Natural killer cell (primary cell): ENCODE measurements at regions not wholly inside any gene's neighbourhood (a gene's known extent, or its start where the extent isn't known, plus 50 kb on each side); places are given as distances from the start of the nearest gene placed in this dataset.

Experiments used
- ATAC-seq, 3 donors: fragments of 150-1000 bp in 2 of 3; fragments of 200-7000 bp in 1 of 3; cut with Tn5 transposase; 1 replicate in 1 of 3; 2 replicates in 2 of 3; pipeline ENCODE4 v1.10.0; 2021; ENCODE audit warnings: mild to moderate bottlenecking in 2 of 3, moderate library complexity in 2 of 3
- DNase-seq, 2 donors: peaks; one replicate each; pipeline versions ENCODE4 v3.0.0 to v3.0.0-alpha.2; 2013 to 2021; ENCODE audit warnings: mixed read lengths in 1 of 2
- H3K27ac ChIP-seq: one replicate; pipeline ENCODE4 v1.5.1; 2013; ENCODE audit warnings: mild to moderate bottlenecking, low read length
- H3K27me3 ChIP-seq: one replicate; pipeline ENCODE4 v1.6.1; 2013; ENCODE audit warnings: low read length; ENCODE audit not compliant: control insufficient read depth, insufficient read depth
- H3K36me3 ChIP-seq: one replicate; pipeline ENCODE4 v1.6.1; 2013; ENCODE audit warnings: low read length; ENCODE audit not compliant: control insufficient read depth, insufficient read depth
- H3K4me1 ChIP-seq: one replicate; pipeline ENCODE4 v1.6.1; 2013; ENCODE audit warnings: low read length; ENCODE audit not compliant: control insufficient read depth, insufficient read depth
- H3K4me3 ChIP-seq: one replicate; pipeline ENCODE4 v1.5.1; 2013; ENCODE audit warnings: low read length
- H3K9me3 ChIP-seq: one replicate; pipeline ENCODE4 v1.6.1; 2013; ENCODE audit warnings: low read length; ENCODE audit not compliant: control insufficient read depth, insufficient read depth
- H3K27ac Mint-ChIP-seq, 2 donors: one replicate each; pipeline ENCODE4 v1.8.0; 2022; ENCODE audit warnings: mild to moderate bottlenecking in 2 of 2, mixed read lengths in 2 of 2, moderate library complexity in 1 of 2
- H3K27me3 Mint-ChIP-seq, 2 donors: one replicate each; pipeline ENCODE4 v1.8.0; 2022; ENCODE audit warnings: low read depth in 2 of 2, mixed read lengths in 2 of 2
- H3K36me3 Mint-ChIP-seq: one replicate; pipeline ENCODE4 v1.8.0; 2022; ENCODE audit warnings: mixed read lengths
- H3K4me1 Mint-ChIP-seq, 2 donors: one replicate each; pipeline ENCODE4 v1.8.0; 2022; ENCODE audit warnings: mixed read lengths in 2 of 2
- H3K4me3 Mint-ChIP-seq: one replicate; pipeline ENCODE4 v1.8.0; 2022; ENCODE audit warnings: mild to moderate bottlenecking, moderate library complexity, mixed read lengths
- H3K9me3 Mint-ChIP-seq, 2 donors: one replicate each; pipeline ENCODE4 v1.8.0; 2022; ENCODE audit warnings: mixed read lengths in 2 of 2
- WGBS: methylation state at CpG from one replicate; pipeline ENCODE4 v1.1.7; 2013; ENCODE audit warnings: missing lambda C conversion rate; ENCODE audit not compliant: insufficient coverage; 5-methylcytosine and 5-hydroxymethylcytosine counted together
- intact Hi-C: fragments of 100-400 bp; cut with micrococcal nuclease; formaldehyde crosslinking; loops from one replicate; pipeline ENCODE4 v1.14.2; 2022
- TF ChIP-seq, protein P1 (sequence below): fragments of 200-600 bp; IDR thresholded peaks from one replicate; pipeline ENCODE4 v1.8.0; 2022; ENCODE audit warnings: antibody characterized with exemption

DNA sequence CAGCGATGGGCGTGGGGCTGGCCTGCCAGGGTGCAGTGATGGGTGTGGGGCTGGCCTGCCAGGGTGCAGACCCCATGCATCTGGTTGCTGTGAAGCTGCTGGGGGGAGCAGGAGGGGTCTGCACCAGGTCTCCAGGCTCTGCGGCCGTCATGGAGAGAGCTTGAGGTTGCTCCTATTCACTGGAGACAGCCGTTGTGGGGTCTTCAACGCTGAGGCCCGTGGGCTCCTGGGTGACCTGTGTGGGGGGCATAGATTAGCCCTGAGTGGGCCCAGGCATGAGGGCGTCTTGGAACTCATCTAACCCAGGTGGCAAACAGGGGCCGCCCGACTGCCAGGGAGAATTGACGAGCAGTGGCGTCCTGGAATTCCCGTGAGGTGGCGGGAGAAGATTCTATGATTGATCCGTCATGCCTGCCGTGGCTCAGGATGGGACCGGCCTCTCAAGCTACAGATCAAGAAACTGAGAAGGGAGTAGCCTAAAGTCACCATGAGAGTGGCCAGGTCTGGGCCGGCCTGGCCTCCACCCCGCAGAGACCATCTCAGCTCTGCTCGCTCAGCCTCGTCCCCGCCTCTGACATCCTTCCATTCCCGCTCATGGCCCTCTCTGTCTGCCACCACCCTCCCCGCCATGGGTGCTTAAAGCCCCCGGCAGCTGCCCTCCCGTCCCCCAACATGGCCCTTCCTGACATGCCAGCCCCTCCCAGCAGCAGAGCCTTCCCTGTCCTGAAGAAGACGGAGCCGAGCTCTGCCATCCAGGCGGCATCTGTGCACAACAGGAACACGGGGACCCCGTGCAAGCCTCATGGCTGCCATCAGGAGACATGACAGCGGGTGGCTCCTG is 50.7 kb upstream of the ACSF3 start:
- no peak overlapping the region for H3K4me3 ChIP-seq
- DNase-seq (no peak), ATAC-seq (no peak)
- Mint-ChIP-seq H3K4me3 (no peak overlapping the region), H3K27me3 (peaks cover 0 to 8% of the 10 kb centered on the region in 2 donors), H3K27ac (no peak overlapping the region), H3K36me3 (no peaks in the 10 kb centered on the region), H3K4me1 (peaks cover 0 to 4% of the 10 kb centered on the region in 2 donors), H3K9me3 (peaks cover 2 to 3% of the 10 kb centered on the region in 2 donors)
- H3K27ac ChIP-seq: no peak overlapping the region
- intact Hi-C loops: no loop called here
- H3K27me3 ChIP-seq: no peaks in the 10 kb centered on the region
- 93% methylated on average over 32 of the region's 32 CpGs for WGBS
- no peaks in the 10 kb centered on the region for H3K4me1 ChIP-seq
- TF ChIP-seq, protein P1, sequence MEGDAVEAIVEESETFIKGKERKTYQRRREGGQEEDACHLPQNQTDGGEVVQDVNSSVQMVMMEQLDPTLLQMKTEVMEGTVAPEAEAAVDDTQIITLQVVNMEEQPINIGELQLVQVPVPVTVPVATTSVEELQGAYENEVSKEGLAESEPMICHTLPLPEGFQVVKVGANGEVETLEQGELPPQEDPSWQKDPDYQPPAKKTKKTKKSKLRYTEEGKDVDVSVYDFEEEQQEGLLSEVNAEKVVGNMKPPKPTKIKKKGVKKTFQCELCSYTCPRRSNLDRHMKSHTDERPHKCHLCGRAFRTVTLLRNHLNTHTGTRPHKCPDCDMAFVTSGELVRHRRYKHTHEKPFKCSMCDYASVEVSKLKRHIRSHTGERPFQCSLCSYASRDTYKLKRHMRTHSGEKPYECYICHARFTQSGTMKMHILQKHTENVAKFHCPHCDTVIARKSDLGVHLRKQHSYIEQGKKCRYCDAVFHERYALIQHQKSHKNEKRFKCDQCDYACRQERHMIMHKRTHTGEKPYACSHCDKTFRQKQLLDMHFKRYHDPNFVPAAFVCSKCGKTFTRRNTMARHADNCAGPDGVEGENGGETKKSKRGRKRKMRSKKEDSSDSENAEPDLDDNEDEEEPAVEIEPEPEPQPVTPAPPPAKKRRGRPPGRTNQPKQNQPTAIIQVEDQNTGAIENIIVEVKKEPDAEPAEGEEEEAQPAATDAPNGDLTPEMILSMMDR: no peak
- H3K9me3 ChIP-seq: no peaks in the 10 kb centered on the region
- H3K36me3 ChIP-seq: no peaks in the 10 kb centered on the region

DNA sequence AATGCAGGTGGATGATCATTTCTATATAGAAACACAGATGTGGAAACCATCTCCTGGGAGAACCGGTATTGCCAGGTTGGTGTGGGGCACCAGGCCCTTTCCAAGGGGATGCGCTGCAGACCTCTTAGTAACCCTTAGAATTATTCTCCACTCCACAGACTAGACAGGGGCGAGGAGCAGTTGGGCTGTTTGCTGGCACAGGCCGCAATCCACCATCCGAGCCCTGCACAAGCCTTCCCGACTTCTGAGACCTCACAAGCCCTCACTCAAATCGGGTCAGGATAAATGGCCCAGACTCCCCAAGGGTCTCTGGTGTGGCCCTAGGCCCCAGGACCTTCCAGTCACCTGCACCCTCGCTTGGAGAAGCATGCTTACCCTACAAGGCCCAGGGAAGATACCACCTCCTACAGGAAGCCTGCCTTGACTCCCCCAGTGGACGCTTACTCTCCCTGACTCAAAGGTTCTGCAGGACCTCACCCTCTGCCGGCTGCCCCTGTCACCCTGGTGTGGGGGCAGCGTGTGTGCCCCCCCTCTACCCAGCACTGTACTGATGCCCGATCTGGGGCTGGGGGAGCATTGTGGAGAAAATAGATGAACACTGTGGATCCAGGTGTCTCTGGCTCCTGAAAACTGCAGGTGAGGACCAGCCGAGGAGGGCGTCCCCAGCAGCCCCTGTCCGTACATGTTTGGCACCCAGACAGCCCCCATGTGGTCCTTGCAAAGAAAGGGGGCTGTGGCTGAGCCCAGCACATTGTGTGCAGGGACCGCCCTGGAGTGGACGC is 49.8 kb upstream of the ACSF3 start:
- ATAC-seq: no peak
- Histone ChIP-seq H3K4me1 (no peaks in the 10 kb centered on the region), H3K4me3 (no peak overlapping the region), H3K36me3 (no peaks in the 10 kb centered on the region), H3K27ac (no peak overlapping the region), H3K27me3 (no peaks in the 10 kb centered on the region), H3K9me3 (no peaks in the 10 kb centered on the region)
- TF ChIP-seq, protein P1: no peak
- no peak for DNase-seq
- peaks cover 2 to 3% of the 10 kb centered on the region in 2 donors for H3K9me3 Mint-ChIP-seq
- no peak overlapping the region for H3K4me3 Mint-ChIP-seq
- intact Hi-C loops: no loop called here
- peaks cover 0 to 4% of the 10 kb centered on the region in 2 donors for H3K4me1 Mint-ChIP-seq
- H3K27ac Mint-ChIP-seq: no peak overlapping the region
- H3K36me3 Mint-ChIP-seq: no peaks in the 10 kb centered on the region
- WGBS: 90% methylated on average over 17 of the region's 17 CpGs
- peaks cover 0 to 8% of the 10 kb centered on the region in 2 donors for H3K27me3 Mint-ChIP-seq
